ENCODE measurements at regions not wholly inside any gene's neighbourhood (a gene's known extent, or its start where the extent isn't known, plus 50 kb on each side); places are given as distances from the start of the nearest gene placed in this dataset.

DNA sequence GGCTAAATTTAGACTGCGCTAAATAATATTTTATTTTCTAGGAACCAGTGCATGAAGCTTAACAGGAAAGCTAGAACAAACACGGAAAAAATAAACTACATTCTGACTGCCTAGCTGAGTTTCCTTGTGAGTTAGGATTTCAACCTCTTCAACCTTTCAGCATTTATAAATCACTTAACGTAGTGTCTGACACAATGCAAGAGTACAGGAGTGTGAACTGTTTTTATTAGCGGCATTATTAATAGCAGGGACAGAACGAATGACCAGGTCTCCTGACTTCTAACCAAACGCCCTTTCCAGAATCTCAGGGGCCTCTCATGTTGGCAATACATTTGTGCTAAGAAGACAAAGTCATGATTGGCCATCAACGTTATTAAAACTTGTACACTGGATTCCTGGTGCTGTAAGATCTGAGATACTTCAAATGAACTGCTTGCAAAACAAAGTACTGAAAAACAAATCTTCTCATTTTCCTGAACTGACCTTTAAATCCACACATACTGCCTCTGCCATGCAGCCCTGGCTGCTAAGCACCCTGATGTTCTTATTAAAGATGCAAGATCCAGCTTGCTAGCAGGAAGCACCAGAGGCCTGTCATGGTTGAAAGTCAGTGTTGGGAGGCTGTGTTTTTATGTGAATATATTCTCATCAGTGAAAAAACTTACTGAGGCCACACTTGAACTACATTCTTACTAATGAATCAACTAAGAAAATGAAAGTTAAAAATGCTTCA lies 380.4 kb upstream of the CPEB2 start:
- Histone ChIP-seq H4K8ac (replicated peaks; ENCODE audit: insufficient read length, low read depth, low read length) (no peak overlapping the region), H3K56ac (ENCODE audit: insufficient read length, low read depth, low read length) (no peak overlapping the region), H4K20me1 (ENCODE audit: control insufficient read depth, insufficient read depth, insufficient read length) (no peaks in the 10 kb centered on the region), H3K27ac (ENCODE audit: insufficient read length, low read depth, low read length) (no peak overlapping the region), H2AFZ (ENCODE audit: low read length) (no peak overlapping the region), H3K23me2 (ENCODE audit: insufficient read length, low read depth, low read length, poor library complexity, severe bottlenecking) (no peaks in the 10 kb centered on the region), H4K5ac (ENCODE audit: insufficient read length, low read depth, low read length) (no peak overlapping the region), H3K18ac (ENCODE audit: insufficient read length, low read depth, low read length) (no peak overlapping the region), H2AK5ac (ENCODE audit: insufficient read length, low read length) (no peak overlapping the region), H2BK12ac (ENCODE audit: insufficient read length, low read depth, low read length) (no peak overlapping the region), H3K23ac (ENCODE audit: insufficient read length, low read depth, low read length) (no peak overlapping the region), H3K9ac (ENCODE audit: extremely low read depth, insufficient read length, low read length) (no peak overlapping the region), H3K4me1 (ENCODE audit: insufficient read depth, low read length) (peaks cover 4% of the 10 kb centered on the region; the same call in 1 of the 2 replicates), H3K9me3 (ENCODE audit: control insufficient read depth, low read depth, low read length) (no peaks in the 10 kb centered on the region), H2BK5ac (ENCODE audit: insufficient read length, low read length) (no peak overlapping the region), H3K14ac (ENCODE audit: insufficient read depth, low read length) (no peak overlapping the region), H2BK120ac (ENCODE audit: low read depth, low read length, poor library complexity, severe bottlenecking) (no peak overlapping the region), H2BK20ac (ENCODE audit: low read depth, low read length, poor library complexity, severe bottlenecking) (no peak overlapping the region), H3K79me2 (ENCODE audit: insufficient read depth, low read length) (no peaks in the 10 kb centered on the region), H3T11ph (ENCODE audit: low read length) (no peak overlapping the region), H3K79me1 (ENCODE audit: insufficient read depth, low read depth, low read length, poor library complexity, severe bottlenecking) (no peaks in the 10 kb centered on the region), H3K4ac (ENCODE audit: low read depth, low read length) (no peak overlapping the region), H3K27me3 (ENCODE audit: insufficient read depth, low read length) (no peaks in the 10 kb centered on the region), H3K4me2 (ENCODE audit: insufficient read depth, insufficient read length, low read length) (no peak overlapping the region), H4K91ac (ENCODE audit: insufficient read length, low read depth, low read length) (no peak overlapping the region), H2BK15ac (ENCODE audit: low read depth, low read length) (no peak overlapping the region)
- Mint-ChIP-seq H3K36me3 (ENCODE audit: insufficient read depth in 1 of 3, low read depth in 3 of 3) (no peaks in the 10 kb centered on the region), H3K27me3 (ENCODE audit: low read depth) (no peaks in the 10 kb centered on the region), H3K4me3 (no peak overlapping the region), H3K27ac (peak overlapping the region in 2 of 3 experiments; percentile 23 to 33; a peak in 2 of 7 replicates), H3K9me3 (peaks cover 0 to 3% of the 10 kb centered on the region in 2 experiments; a peak in 1 of 5 replicates), H3K4me1 (peaks cover 33 to 36% of the 10 kb centered on the region in 2 experiments)
- TF ChIP-seq, protein P1, sequence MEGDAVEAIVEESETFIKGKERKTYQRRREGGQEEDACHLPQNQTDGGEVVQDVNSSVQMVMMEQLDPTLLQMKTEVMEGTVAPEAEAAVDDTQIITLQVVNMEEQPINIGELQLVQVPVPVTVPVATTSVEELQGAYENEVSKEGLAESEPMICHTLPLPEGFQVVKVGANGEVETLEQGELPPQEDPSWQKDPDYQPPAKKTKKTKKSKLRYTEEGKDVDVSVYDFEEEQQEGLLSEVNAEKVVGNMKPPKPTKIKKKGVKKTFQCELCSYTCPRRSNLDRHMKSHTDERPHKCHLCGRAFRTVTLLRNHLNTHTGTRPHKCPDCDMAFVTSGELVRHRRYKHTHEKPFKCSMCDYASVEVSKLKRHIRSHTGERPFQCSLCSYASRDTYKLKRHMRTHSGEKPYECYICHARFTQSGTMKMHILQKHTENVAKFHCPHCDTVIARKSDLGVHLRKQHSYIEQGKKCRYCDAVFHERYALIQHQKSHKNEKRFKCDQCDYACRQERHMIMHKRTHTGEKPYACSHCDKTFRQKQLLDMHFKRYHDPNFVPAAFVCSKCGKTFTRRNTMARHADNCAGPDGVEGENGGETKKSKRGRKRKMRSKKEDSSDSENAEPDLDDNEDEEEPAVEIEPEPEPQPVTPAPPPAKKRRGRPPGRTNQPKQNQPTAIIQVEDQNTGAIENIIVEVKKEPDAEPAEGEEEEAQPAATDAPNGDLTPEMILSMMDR (conservative IDR thresholded peaks at IDR 0.05), result no peak
- WGBS (ENCODE audit: extremely low coverage, insufficient read length, low lambda C conversion rate), result no CpG with 5 or more reads among the region's 7 CpGs
- DNase-seq, result no peak

Data from H9 (cell line).